ENCODE measurements at regions not wholly inside any gene's neighbourhood (a gene's known extent, or its start where the extent isn't known, plus 50 kb on each side); places are given as distances from the start of the nearest gene placed in this dataset.
A peak's percentile ranks its signal among the peaks of the same experiment; 100 is the strongest.

GRCh38 chr1:55990007-55990406, 589.4 kb downstream of the PLPP3 start:
- H3K27ac ChIP-seq (ENCODE audit: control insufficient read depth, insufficient read depth), result no peak overlapping the region
- no peaks in the 10 kb centered on the region for H4K20me1 ChIP-seq (ENCODE audit: control insufficient read depth, insufficient read depth)
- ChIA-PET CTCF (no interaction called here), SMC1A (ENCODE audit: uncharacterized antibody, unreplicated experiment) (no interaction called here), RAD21 (ENCODE audit: unreplicated experiment) (no interaction called here), POLR2A (no interaction called here)
- H2AFZ ChIP-seq (ENCODE audit: control insufficient read depth, low read depth, low read length), result no peak overlapping the region
- intact Hi-C loops (cut with micrococcal nuclease; ENCODE audit: unreplicated experiment), result no loop called here
- no peak overlapping the region for H3K4me2 ChIP-seq (ENCODE audit: control insufficient read depth, insufficient read depth)
- 4% methylated on average over 3 of the region's 3 CpGs for WGBS (ENCODE audit: insufficient coverage, insufficient replicate concordance, low lambda C conversion rate, missing lambda C conversion rate)
- BruUV-seq (replicated peaks), result no TSS peak
- H3K9me3 ChIP-seq (replicated peaks; ENCODE audit: control insufficient read depth, insufficient read depth, low read length), result no peaks in the 10 kb centered on the region
- in situ Hi-C loops (cut with MboI), result no loop called here
- H3K4me1 ChIP-seq (ENCODE audit: control insufficient read depth, insufficient read depth, low read length), result no peaks in the 10 kb centered on the region
- H3K79me2 ChIP-seq (ENCODE audit: control insufficient read depth, insufficient read depth, low read length), result no peaks in the 10 kb centered on the region
- H3K4me3 ChIP-seq, result no peak overlapping the region
- H3K27me3 ChIP-seq (replicated peaks in 1 of 2; ENCODE audit: control insufficient read depth in 2 of 2, insufficient read depth in 2 of 2, low read length in 1 of 2), result no peaks in the 10 kb centered on the region
- DNase-seq (ENCODE audit: low read depth, low spot score) (no peak), FAIRE-seq (no peak), ATAC-seq (peak; percentile 48)
- H3K9ac ChIP-seq (ENCODE audit: control insufficient read depth, insufficient read depth, low read length), result no peak overlapping the region
- no peaks in the 10 kb centered on the region for H3K36me3 ChIP-seq (ENCODE audit: control insufficient read depth in 2 of 2, insufficient read depth in 2 of 2, low read length in 1 of 2)
- no peak for TF ChIP-seq EZH2 (IDR thresholded peaks at IDR 0.05; ENCODE audit: borderline replicate concordance, control insufficient read depth, low read depth, low read length)
- no peak for TF ChIP-seq NR2C2 (IDR thresholded peaks at IDR 0.05; ENCODE audit: borderline replicate concordance, control insufficient read depth, insufficient read length, low read depth)
- no peak for TF ChIP-seq ESRRA (IDR thresholded peaks at IDR 0.05; ENCODE audit: low read length)
- TF ChIP-seq ZZZ3 (IDR thresholded peaks at IDR 0.05; ENCODE audit: control insufficient read depth, insufficient read length, low read depth), result no peak
- peak; percentile 45; the same call in 1 of the 3 replicates for TF ChIP-seq POU2F2 (IDR thresholded peaks at IDR 0.05; ENCODE audit: borderline replicate concordance, low read depth, low read length)
- TF ChIP-seq RBBP5 (conservative IDR thresholded peaks at IDR 0.05), result no peak
- TF ChIP-seq RAD51 (IDR thresholded peaks at IDR 0.05), result no peak
- TF ChIP-seq CREB1 (IDR thresholded peaks at IDR 0.05; ENCODE audit: low read depth), result no peak
- no peak for TF ChIP-seq HDAC6 (IDR thresholded peaks at IDR 0.05; ENCODE audit: unreplicated experiment)
- no peak for TF ChIP-seq ZNF384 (IDR thresholded peaks at IDR 0.05; ENCODE audit: borderline replicate concordance, low read depth, low read length)
- TF ChIP-seq SIX5 (IDR thresholded peaks at IDR 0.05; ENCODE audit: low read depth, low read length, severe bottlenecking), result no peak
- TF ChIP-seq SMC3 (IDR thresholded peaks at IDR 0.05; ENCODE audit: borderline replicate concordance, low read length), result no peak
- TF ChIP-seq MLLT1 (IDR thresholded peaks at IDR 0.05), result 0 out of 2 replicates have a peak, but pooled peaks have one; percentile 32
- no peak for TF ChIP-seq RUNX3 (IDR thresholded peaks at IDR 0.05; ENCODE audit: low read length)
- no peak for TF ChIP-seq BHLHE40 (IDR thresholded peaks at IDR 0.05; ENCODE audit: borderline replicate concordance in 1 of 2, low read depth in 2 of 2, low read length in 1 of 2)
- no peak for TF ChIP-seq NBN (IDR thresholded peaks at IDR 0.05)
